ENCODE measurements at regions not wholly inside any gene's neighbourhood (a gene's known extent, or its start where the extent isn't known, plus 50 kb on each side); places are given as distances from the start of the nearest gene placed in this dataset.

DNA sequence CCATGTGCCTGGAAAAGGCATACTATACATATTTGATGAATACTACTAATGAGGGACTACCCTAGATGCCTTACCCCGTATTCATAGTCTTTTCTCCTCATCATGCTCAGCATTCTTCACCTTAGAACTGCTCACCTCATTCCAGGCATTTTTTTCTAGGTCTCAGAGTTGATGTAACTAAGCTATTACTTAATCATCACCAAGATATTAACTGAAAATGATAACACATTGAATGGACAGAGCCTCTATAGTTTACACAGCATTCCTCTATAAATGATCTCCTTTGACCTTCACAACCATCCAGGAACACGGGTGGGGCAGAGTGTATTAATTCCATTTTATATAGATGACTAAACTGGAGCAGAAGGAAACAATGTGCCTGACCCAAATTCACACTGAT is 174.1 kb upstream of the DPH6 start:
- Histone ChIP-seq H4K20me1 (ENCODE audit: control insufficient read depth, insufficient read depth) (no peaks in the 10 kb centered on the region), H3K4me2 (ENCODE audit: control insufficient read depth, insufficient read depth) (no peak overlapping the region), H3K4me3 (no peak overlapping the region), H3K79me2 (ENCODE audit: control insufficient read depth, insufficient read depth, low read length) (no peaks in the 10 kb centered on the region), H3K36me3 (ENCODE audit: control insufficient read depth in 2 of 2, insufficient read depth in 2 of 2, low read length in 1 of 2) (no peaks in the 10 kb centered on the region), H3K9me3 (replicated peaks; ENCODE audit: control insufficient read depth, insufficient read depth, low read length) (no peaks in the 10 kb centered on the region), H3K4me1 (ENCODE audit: control insufficient read depth, insufficient read depth, low read length) (no peaks in the 10 kb centered on the region), H2AFZ (ENCODE audit: control insufficient read depth, low read depth, low read length) (no peak overlapping the region), H3K27me3 (replicated peaks in 1 of 2; ENCODE audit: control insufficient read depth in 2 of 2, insufficient read depth in 2 of 2, low read length in 1 of 2) (no peaks in the 10 kb centered on the region; a peak in 1 of 4 replicates), H3K9ac (ENCODE audit: control insufficient read depth, insufficient read depth, low read length) (no peak overlapping the region), H3K27ac (ENCODE audit: control insufficient read depth, insufficient read depth) (no peak overlapping the region)
- ATAC-seq: no peak
- ChIA-PET RAD21 (ENCODE audit: unreplicated experiment) (no interaction called here), CTCF (interaction anchor here (0.7 to 1.4 kb wide), 3 partner anchors 30 to 44 kb away, joined by 3 to 6 read pairs (median 4); no protein-coding TSS in a partner anchor), SMC1A (ENCODE audit: uncharacterized antibody, unreplicated experiment) (no interaction called here), POLR2A (no interaction called here)
- in situ Hi-C loops (cut with MboI): no loop called here
- WGBS (ENCODE audit: insufficient coverage, insufficient replicate concordance, low lambda C conversion rate, missing lambda C conversion rate): 6% methylated on average over 2 of the region's 2 CpGs
- BruUV-seq (replicated peaks): no TSS peak
- intact Hi-C loops (cut with micrococcal nuclease; ENCODE audit: unreplicated experiment): no loop called here
- TF ChIP-seq CREB1 (IDR thresholded peaks at IDR 0.05; ENCODE audit: low read depth) (no peak), IRF4 (IDR thresholded peaks at IDR 0.05; ENCODE audit: low read depth, low read length) (no peak), CEBPB (IDR thresholded peaks at IDR 0.05; ENCODE audit: borderline replicate concordance in 1 of 2, low read depth in 2 of 2, low read length in 2 of 2) (no peak), HDGF (IDR thresholded peaks at IDR 0.05) (no peak), RAD21 (IDR thresholded peaks at IDR 0.05; ENCODE audit: insufficient read depth, low read depth, low read length) (no peak), YY1 (IDR thresholded peaks at IDR 0.05; ENCODE audit: low read depth, low read length) (no peak), ATF3 (IDR thresholded peaks at IDR 0.05; ENCODE audit: borderline replicate concordance, extremely low read depth, low read depth, low read length) (no peak), ZNF24 (IDR thresholded peaks at IDR 0.05) (no peak), SRF (IDR thresholded peaks at IDR 0.05; ENCODE audit: low read depth in 2 of 2, low read length in 2 of 2) (no peak), POLR2AphosphoS5 (IDR thresholded peaks at IDR 0.05; ENCODE audit: low read length) (no peak), SUPT20H (IDR thresholded peaks at IDR 0.05; ENCODE audit: borderline replicate concordance, control insufficient read depth, low read depth, low read length) (no peak)
- TF ChIP-seq, protein P1, sequence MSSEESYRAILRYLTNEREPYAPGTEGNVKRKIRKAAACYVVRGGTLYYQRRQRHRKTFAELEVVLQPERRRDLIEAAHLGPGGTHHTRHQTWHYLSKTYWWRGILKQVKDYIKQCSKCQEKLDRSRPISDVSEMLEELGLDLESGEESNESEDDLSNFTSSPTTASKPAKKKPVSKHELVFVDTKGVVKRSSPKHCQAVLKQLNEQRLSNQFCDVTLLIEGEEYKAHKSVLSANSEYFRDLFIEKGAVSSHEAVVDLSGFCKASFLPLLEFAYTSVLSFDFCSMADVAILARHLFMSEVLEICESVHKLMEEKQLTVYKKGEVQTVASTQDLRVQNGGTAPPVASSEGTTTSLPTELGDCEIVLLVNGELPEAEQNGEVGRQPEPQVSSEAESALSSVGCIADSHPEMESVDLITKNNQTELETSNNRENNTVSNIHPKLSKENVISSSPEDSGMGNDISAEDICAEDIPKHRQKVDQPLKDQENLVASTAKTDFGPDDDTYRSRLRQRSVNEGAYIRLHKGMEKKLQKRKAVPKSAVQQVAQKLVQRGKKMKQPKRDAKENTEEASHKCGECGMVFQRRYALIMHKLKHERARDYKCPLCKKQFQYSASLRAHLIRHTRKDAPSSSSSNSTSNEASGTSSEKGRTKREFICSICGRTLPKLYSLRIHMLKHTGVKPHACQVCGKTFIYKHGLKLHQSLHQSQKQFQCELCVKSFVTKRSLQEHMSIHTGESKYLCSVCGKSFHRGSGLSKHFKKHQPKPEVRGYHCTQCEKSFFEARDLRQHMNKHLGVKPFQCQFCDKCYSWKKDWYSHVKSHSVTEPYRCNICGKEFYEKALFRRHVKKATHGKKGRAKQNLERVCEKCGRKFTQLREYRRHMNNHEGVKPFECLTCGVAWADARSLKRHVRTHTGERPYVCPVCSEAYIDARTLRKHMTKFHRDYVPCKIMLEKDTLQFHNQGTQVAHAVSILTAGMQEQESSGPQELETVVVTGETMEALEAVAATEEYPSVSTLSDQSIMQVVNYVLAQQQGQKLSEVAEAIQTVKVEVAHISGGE (CRISPR knock-in tag; IDR thresholded peaks at IDR 0.05): no peak
- TF ChIP-seq, protein P2, sequence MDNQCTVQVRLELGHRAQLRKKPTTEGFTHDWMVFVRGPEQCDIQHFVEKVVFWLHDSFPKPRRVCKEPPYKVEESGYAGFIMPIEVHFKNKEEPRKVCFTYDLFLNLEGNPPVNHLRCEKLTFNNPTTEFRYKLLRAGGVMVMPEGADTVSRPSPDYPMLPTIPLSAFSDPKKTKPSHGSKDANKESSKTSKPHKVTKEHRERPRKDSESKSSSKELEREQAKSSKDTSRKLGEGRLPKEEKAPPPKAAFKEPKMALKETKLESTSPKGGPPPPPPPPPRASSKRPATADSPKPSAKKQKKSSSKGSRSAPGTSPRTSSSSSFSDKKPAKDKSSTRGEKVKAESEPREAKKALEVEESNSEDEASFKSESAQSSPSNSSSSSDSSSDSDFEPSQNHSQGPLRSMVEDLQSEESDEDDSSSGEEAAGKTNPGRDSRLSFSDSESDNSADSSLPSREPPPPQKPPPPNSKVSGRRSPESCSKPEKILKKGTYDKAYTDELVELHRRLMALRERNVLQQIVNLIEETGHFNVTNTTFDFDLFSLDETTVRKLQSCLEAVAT (IDR thresholded peaks at IDR 0.05): no peak
- no peak for DNase-seq (ENCODE audit: low read depth, low spot score)
- FAIRE-seq: no peak

Measured in GM12878 (cell line).